Sigmoid colon (tissue), 4 donors: ENCODE measurements at regions not wholly inside any gene's neighbourhood (a gene's known extent, or its start where the extent isn't known, plus 50 kb on each side); places are given as distances from the start of the nearest gene placed in this dataset.

Experiments used
- POLR2AphosphoS5 ChIP-seq, 4 donors: sonication (generic); formaldehyde crosslinking; IDR thresholded peaks; one replicate each; pipeline ENCODE4 v1.6.1; 2017; ENCODE audit warnings: antibody characterized with exemption in 4 of 4
- TF ChIP-seq, protein P1 (sequence below), 4 experiments: fragments of 450-650 bp in 3 of 4; fragments of 200-600 bp in 1 of 4; IDR thresholded peaks; one replicate each; pipeline ENCODE4 v1.5.1; 2016 to 2019; ENCODE audit warnings: antibody characterized with exemption in 4 of 4, mild to moderate bottlenecking in 3 of 4, moderate library complexity in 2 of 4

DNA sequence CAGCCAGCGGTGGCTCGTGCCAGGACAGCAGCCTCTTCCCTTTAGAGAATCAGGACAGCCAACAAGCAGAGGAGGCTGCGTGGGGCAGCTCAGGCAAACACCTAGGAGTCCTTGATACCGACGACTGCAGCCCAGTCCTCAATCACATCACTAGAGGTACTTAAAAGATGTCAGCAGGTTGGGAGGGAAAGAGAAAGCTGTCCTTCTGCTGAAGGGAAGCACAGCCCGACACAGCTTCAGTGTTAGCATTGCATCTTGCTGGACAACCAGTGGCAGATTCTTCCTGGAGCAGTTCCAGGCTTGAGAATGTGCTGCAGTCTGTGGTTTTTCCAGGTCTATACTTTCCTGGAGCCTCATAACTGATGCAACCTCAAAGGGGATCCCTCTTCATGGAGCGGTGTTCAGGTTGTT, 230.5 kb downstream of the SYK start:
- TF ChIP-seq, protein P1, sequence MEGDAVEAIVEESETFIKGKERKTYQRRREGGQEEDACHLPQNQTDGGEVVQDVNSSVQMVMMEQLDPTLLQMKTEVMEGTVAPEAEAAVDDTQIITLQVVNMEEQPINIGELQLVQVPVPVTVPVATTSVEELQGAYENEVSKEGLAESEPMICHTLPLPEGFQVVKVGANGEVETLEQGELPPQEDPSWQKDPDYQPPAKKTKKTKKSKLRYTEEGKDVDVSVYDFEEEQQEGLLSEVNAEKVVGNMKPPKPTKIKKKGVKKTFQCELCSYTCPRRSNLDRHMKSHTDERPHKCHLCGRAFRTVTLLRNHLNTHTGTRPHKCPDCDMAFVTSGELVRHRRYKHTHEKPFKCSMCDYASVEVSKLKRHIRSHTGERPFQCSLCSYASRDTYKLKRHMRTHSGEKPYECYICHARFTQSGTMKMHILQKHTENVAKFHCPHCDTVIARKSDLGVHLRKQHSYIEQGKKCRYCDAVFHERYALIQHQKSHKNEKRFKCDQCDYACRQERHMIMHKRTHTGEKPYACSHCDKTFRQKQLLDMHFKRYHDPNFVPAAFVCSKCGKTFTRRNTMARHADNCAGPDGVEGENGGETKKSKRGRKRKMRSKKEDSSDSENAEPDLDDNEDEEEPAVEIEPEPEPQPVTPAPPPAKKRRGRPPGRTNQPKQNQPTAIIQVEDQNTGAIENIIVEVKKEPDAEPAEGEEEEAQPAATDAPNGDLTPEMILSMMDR (IDR thresholded peaks at IDR 0.05) = no peak
- TF ChIP-seq POLR2AphosphoS5 (IDR thresholded peaks at IDR 0.05) = no peak
